ENCODE measurements at regions not wholly inside any gene's neighbourhood (a gene's known extent, or its start where the extent isn't known, plus 50 kb on each side); places are given as distances from the start of the nearest gene placed in this dataset.

- DNase-seq: no peak
Observed at GRCh38 chr14:60563113-60563512, 54.2 kb downstream of the SIX6 start.

DNA sequence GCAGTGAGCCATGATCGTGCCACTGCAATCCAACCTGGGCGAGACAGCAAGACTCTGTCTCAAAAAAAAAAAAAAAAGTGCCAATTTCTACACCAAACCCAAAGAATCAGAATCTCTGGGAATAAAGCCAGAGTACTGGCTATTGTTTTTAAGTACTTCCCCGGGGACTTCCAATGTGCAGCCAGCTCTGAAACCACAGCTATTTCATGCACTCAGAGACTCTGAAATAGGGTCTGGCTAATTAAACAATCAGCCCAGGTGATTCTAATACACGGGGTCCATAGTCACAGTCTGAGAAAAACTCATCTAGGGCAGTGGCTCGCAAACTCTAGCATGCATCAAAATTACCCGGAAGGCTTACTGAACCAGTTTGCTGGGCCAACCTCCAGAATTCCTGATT, 56.3 kb downstream of the SIX6 start:
- no peak for DNase-seq

- DNase-seq: no peak
Observed at GRCh38 chr14:60566101-60566500, 57.2 kb downstream of the SIX6 start.

DNA sequence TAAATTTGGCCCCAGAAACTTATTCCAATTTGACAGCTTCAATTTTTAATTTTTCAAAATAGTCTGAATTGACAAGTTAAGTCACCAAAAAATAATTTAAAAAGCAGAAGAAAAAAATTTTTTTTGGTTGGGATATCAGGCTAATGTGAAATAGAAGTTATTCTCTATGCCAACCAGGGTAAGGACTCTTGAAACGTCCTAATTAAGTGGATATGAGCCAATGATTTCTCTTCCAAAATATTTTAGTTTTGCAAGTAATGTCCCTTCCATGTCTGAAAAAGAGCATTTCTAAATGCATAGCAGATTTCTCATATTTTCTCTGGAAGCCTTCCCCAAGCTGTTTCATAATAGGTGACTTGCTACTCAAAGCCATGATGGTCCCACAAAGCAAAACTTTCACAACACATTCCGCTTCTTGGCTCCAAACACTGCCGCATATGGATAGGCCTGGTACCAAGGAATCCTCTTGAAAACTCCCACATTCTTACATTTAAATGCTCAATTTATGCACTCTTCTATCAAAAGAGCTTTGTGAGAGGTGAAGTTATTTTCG, 65.1 kb downstream of the SIX6 start:
- DNase-seq: no peak

- DNase-seq: no peak
Observed at GRCh38 chr14:60575008-60575407, 66.1 kb downstream of the SIX6 start.

DNA sequence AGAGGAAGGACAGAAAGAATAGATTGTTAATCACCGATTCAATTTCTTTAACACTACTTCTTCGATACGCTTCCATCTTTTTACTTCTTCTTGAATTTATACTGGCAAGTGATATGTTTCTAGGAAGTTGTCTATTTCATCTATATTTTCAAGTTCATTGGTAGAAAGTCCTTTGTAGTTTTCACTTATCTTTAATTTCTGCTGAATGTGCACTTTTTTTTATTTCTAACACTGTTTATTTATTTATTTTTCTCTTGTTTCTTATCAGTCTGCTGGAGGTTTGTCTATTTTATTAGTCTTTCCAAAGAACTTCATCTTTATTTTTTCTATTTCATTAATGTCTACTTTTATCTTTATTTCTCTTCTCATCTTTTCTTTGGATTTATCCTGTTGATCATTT, 63.6 kb downstream of the SIX1 start:
- no peak for DNase-seq

- DNase-seq: no peak
Observed at GRCh38 chr14:60589442-60589841, 59.8 kb downstream of the SIX1 start.

- DNase-seq: peak; percentile 3
Observed at GRCh38 chr14:60590991-60591414, 58.3 kb downstream of the SIX1 start.

Data from hematopoietic multipotent progenitor cell treated with erythropoietin and hydrocortisone succinate and interleukin-3 and kit ligand, for 6 days (in vitro differentiated cells).